GM18861 (cell line): ENCODE measurements at regions not wholly inside any gene's neighbourhood (a gene's known extent, or its start where the extent isn't known, plus 50 kb on each side); places are given as distances from the start of the nearest gene placed in this dataset.
"Not testable (repeated sequence)": the region's sequence is repeated elsewhere in the genome, so short reads cannot be mapped to it uniquely, and the experiment has no call there.

ENCODE experiments used
- ATAC-seq: cut with Tn5 transposase; IDR thresholded peaks from one replicate; pipeline ENCODE4 v1.9.1; 2021; ENCODE audit not compliant: unreplicated experiment

DNA sequence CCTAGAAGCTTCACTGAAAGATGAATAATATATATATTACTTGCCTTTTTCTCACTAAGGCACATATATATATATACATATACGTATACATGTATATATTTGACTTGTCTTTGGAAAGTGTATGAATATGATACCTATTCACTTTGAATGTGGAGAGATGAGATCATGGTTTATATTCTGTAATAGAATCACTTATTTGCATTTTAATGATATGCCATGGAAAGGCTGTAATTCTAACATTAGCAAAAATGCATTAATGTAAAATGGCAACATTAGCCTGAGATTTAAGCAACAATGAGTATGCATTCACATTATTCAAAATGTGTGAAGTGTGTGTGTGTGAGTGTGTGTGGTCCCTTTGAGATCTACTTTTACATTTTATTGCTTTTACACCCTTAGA lies 54.5 kb upstream of the PRKD1 start:
- no peak for ATAC-seq

DNA sequence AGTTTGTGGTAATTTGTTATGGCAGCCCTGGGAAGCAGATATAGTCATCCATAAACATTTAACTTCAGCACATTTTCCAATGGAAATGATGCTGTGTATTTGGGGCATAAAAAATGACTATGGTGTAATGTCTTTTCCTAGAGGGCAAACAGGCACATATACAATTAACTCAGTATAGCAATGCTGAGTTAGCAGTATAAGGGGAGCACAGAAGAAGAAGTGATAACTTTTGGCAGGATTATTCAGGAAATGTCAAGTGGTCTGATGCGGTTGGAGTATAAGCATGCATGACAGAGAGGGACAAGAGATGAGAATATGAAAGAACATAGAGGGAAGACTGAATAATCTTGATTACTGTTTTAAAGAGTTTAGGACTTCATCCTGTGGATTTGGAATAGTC lies 55.3 kb upstream of the PRKD1 start:
- no peak for ATAC-seq

GRCh38 chr14:29990344-29990857 lies 62.8 kb upstream of the PRKD1 start:
- ATAC-seq = not testable (repeated sequence)

DNA sequence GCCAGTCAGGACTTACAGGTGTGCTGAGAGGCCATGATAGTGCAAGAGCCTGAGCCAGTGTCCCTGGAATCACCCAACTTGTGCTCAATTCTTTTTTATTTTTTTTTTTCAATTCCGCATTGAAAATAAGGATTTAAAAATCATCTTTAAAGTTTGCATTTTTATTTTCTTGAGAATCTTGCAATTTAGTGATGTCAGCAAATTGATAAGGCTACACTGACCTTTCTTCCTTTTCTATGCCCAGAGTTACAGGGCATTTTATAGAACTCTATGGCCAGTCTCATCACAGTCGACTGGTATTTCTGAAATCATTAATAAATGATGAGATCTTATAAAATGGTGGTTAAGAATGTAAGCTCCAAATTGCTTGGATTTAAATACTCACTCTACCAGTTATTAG lies 63.3 kb upstream of the PRKD1 start:
- ATAC-seq = no peak

GRCh38 chr14:29993143-29993542 lies 65.5 kb upstream of the PRKD1 start:
- ATAC-seq = no peak

DNA sequence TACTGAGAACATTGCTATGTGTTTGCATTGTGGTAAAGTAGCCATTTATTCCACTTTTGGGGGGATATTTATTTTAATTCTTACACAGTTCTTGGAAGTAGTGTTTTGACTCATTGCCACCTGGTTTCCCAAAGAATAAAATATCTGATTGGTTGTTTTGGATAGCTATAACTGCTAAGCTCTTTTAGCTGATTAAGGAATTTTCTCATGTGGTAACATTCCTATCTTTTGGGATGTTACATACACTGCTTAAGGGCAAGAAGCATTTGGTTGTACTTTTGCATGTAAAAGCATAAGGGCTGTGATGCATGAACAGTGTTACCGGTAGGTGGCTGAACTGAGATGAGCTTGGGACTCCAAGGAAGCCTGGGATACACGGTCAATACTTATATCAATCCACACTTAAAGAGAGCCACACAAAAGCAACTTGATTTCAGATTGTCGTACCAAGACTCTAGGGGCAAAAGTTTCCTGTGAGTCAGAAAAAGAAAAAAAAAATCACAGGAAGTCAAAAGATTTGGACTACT lies 71.4 kb upstream of the PRKD1 start:
- no peak for ATAC-seq

DNA sequence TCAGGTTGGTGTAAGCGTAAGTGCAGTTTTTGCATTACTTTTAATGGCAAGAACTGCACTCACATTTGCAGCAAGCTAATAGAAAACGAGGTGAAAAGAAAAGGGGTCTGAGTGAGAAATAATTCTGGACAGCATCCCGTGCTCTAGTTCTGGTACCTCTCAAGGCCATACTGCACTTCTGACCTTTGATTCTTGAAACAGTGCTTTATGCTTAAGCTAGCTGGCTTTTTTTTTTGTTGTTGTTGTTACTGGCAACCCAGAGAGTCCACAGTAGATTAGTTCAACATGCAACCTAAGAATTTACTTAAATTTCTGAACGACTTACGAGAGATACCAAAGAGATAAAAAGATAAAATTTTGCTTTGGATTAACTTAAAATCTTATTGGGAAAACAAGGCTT lies 75.2 kb upstream of the PRKD1 start:
- no peak for ATAC-seq

DNA sequence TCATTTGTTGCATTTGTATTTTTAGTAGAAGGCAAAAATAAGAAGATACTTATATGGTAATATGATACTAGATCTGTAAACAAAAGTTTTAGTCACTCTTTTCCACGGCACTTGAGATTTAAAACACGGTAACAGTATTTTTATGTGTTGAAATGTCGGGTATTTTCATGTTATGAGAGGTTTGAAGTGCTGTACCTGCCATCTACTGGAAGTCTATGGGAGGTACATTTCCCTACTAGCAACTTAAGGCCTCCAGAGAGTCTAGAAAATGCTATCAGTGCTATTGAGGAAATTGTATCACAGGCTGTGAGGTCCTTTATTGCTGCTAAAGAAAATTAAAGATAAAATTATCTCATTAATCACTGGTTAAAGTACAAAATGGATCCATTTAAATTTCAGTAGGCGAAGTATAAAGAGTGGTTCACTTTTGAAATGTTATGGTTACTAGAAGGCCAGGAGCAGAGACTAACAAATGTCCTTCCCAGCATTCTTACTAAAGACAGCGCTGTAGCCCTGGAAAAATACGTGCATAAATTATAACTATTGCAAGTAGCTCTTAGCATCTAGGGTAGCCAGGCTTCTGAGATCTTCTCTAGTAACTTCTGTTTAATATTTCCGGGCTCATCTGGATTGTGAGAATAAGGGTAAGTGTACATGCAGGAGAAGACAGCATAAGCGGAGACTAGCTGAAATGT lies 77.6 kb upstream of the PRKD1 start:
- peak; percentile 54 for ATAC-seq

- no peak for ATAC-seq
These were observed 79.0 kb upstream of the PRKD1 start for GRCh38 chr14:30006695-30007094.

- ATAC-seq = no peak
These were observed 87.8 kb upstream of the PRKD1 start for GRCh38 chr14:30015489-30015888.

- no peak for ATAC-seq
These were observed 88.4 kb upstream of the PRKD1 start for GRCh38 chr14:30016002-30016401.

DNA sequence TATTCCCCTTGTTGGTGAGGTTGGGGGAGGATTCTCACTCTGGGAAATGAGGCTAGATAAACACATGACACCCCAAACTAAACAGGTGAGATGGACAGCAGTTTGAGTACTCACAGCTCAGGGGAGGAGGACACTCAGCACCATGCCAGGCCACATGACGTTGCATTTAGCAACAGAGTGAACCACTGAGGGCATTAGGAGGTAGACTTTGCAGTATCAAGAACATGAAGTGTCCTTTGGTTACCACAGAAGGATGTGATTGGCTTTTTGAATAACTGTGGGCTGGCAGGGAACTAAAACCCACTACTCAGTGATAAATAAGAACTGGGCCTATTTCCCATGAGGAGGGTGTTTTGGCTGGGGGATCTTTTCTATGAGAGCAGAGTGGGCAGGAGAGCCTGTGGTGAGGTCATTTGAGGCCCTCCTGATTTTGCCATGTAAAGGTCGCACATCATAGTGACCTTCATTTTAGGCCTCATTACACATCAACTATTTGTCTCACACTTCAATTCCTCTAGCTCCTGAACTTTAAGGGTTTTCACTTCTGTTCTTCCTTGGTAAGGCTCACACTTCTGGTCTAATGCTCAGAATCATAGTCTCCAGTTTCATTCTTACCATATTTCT lies 89.8 kb upstream of the PRKD1 start:
- no peak for ATAC-seq

DNA sequence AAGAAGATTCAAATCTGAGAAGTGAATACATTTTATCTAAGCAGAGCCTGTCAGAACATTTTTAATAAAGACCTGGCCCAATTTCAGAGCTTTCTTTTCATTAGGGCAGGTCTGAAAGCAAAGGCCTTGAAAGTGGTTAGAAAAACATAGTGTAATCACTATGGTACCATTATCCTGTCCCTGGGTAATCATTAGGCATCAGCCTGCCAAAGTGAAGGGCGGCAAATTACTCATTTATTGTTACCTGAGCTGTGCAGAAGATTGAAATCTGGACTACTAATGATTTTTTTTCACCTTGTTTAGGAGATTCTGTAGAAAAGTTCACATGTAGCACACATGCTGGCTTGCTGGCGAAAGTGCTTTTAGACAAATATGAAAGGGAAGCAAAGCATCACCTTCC lies 92.6 kb upstream of the PRKD1 start:
- no peak for ATAC-seq

GRCh38 chr14:30020687-30021086 lies 93.0 kb upstream of the PRKD1 start:
- no peak for ATAC-seq

GRCh38 chr14:30023350-30023749 lies 95.7 kb upstream of the PRKD1 start:
- not testable (repeated sequence) for ATAC-seq

- ATAC-seq = no peak
These were observed 106.5 kb upstream of the PRKD1 start for GRCh38 chr14:30034152-30034551.

DNA sequence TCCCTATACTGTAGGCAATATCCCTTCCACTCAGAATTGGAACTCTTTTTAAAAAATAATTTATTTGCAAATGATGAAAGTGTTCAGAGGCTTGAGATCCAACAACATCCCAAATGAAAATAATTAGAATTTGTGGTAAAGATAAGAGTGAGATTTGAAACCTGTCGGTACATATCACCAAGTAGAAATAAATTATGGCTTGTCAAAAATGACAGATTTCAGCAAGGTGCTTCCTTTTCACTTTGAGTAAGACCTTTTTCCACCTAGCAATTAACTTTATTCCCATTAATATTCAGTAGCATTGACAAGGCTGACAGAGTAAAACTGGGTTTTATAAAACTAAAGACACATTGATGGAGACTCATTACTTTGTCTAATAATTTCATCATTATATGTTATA lies 107.7 kb upstream of the PRKD1 start:
- ATAC-seq = no peak

- ATAC-seq = no peak
These were observed 118.1 kb upstream of the PRKD1 start for GRCh38 chr14:30045720-30046119.

DNA sequence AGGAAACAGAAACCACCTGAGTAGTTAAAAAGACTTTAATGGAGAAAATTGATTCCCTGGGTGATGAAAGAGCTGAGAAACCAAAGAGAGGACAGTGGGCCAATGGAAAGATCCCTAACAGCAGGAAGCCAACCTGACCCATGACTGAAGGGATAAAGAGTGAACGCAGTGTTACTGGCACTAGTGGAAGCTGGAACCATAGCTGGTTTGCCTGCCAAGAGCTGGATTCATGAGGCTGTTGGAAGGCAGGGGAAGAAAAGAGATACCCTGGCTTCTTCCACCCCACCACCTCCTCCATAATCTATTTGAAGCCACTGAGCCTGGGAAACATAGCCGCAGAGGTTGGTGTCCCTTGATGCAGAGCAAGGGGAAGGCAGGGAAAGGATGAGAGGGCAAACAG lies 125.5 kb upstream of the PRKD1 start:
- ATAC-seq = no peak

DNA sequence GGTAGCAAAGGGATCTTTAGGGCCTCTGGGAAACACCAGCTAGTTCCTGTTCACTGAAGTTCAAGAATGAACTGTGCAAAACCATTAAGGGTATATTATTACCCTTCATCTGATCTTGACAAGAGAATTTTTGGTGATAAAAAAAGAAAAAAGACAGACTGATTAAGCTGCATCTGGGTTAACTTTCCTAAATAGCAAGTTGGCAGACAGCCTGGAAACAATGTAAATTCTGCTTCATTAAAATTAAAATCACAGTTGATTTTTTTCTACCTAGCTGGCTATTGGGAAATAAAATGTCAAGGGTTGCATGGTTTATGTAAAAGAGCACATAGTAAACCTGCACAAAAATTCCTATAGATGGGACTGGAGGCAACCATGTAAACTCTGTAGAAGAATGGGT lies 126.6 kb upstream of the PRKD1 start:
- no peak for ATAC-seq

DNA sequence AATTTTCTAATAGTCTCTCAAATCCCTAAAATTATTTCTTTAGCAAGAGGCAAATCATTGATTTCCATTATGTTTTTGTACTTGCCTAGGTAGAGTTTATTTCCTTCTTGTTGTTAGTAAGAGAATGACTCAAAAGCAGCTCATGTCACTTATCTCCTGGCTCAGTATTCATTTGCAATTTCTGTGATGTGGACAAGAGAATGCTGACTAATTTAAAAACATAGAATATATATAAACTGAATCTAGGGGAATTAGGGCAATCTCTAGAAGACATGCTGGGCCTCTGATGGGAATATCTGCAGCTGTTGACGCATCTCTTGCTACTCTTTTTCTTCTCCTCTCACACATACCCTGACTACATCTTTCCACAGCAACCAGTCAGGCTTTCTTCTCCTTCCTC lies 130.8 kb upstream of the PRKD1 start:
- ATAC-seq = no peak

DNA sequence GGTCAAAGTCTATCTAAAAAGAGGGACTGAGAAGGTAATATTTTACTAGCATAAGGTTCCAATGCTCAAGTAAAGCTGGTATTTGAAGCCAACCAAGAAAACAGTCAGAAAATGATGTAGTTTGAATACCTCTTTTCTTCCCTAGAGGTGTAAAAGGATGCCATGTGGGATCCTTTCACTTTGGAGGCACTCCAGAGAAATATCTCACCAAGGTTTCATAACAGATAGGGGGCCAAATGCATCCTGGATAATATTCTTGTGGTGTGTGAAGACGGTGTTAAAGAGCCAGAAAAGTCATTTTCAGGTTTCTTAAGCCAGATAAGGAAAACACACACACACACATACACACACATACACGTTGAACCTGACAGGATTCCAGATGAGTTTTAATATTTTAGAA lies 136.1 kb upstream of the PRKD1 start:
- ATAC-seq = no peak

DNA sequence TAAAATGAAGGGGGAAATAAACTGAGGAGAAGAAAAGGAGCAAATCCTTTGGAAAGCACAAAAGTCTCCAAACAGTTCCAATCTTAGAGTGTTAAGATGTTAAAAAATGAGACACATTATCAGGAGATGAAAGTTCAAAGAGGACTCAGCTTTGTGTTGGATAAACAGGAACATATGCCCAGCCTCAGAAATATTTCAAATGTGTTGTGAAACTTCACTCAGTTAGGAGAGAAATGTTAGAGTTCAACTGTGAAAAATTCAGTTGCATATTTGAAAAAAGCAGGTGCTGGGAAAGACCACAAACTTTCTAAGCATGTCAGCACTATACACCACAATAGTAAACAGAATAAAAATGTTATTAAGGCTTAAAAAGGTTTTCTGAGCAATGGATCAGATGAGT lies 136.8 kb upstream of the PRKD1 start:
- ATAC-seq = no peak
